DMS53 treated with DMSO at 0.1 percent for 48 hours (cell line): ENCODE measurements at regions not wholly inside any gene's neighbourhood (a gene's known extent, or its start where the extent isn't known, plus 50 kb on each side); places are given as distances from the start of the nearest gene placed in this dataset.
A peak's percentile ranks its signal among the peaks of the same experiment; 100 is the strongest.
"Not testable (repeated sequence)": the region's sequence is repeated elsewhere in the genome, so short reads cannot be mapped to it uniquely, and the experiment has no call there.

ENCODE experiments used
- DNase-seq: peaks from one replicate; lab custom pipeline; 2025; ENCODE audit not compliant: unreplicated experiment; lab: John Stamatoyannopoulos, UW

GRCh38 chr20:11162026-11162775 is 488.4 kb upstream of the JAG1 start:
- DNase-seq = no peak

- DNase-seq = no peak
Observed at GRCh38 chr20:11165789-11166188, 492.0 kb upstream of the JAG1 start.

- no peak for DNase-seq
Observed at GRCh38 chr20:11166712-11167111, 492.9 kb upstream of the JAG1 start.

GRCh38 chr20:11168026-11168425 is 494.2 kb upstream of the JAG1 start:
- no peak for DNase-seq

- no peak for DNase-seq
Observed at GRCh38 chr20:11170025-11170424, 496.2 kb upstream of the JAG1 start.

- DNase-seq = no peak
Observed at GRCh38 chr20:11170565-11170964, 496.8 kb upstream of the JAG1 start.

GRCh38 chr20:11172881-11173280 is 499.1 kb upstream of the JAG1 start:
- DNase-seq = no peak

- no peak for DNase-seq
Observed at GRCh38 chr20:11173916-11174315, 500.1 kb upstream of the JAG1 start.

- no peak for DNase-seq
Observed at GRCh38 chr20:11174861-11175260, 501.1 kb upstream of the JAG1 start.

GRCh38 chr20:11176431-11176830 is 502.6 kb upstream of the JAG1 start:
- no peak for DNase-seq

- DNase-seq = peak; percentile 5
Observed at GRCh38 chr20:11178946-11179654, 505.3 kb upstream of the JAG1 start.

GRCh38 chr20:11180186-11180585 is 506.4 kb upstream of the JAG1 start:
- no peak for DNase-seq

GRCh38 chr20:11181129-11181528 is 507.3 kb upstream of the JAG1 start:
- not testable (repeated sequence) for DNase-seq

GRCh38 chr20:11181966-11182365 is 508.2 kb upstream of the JAG1 start:
- no peak for DNase-seq

- DNase-seq = no peak
Observed at GRCh38 chr20:11182720-11183119, 508.9 kb upstream of the JAG1 start.

- no peak for DNase-seq
Observed at GRCh38 chr20:11186301-11187008, 512.7 kb upstream of the JAG1 start.

GRCh38 chr20:11188843-11189603 is 515.2 kb upstream of the JAG1 start:
- DNase-seq = no peak

- no peak for DNase-seq
Observed at GRCh38 chr20:11190741-11191140, 516.9 kb upstream of the JAG1 start.

GRCh38 chr20:11192106-11192505 is 518.3 kb upstream of the JAG1 start:
- DNase-seq = no peak

GRCh38 chr20:11193241-11193640 is 519.4 kb upstream of the JAG1 start:
- DNase-seq = no peak

- no peak for DNase-seq
Observed at GRCh38 chr20:11195169-11195568, 521.4 kb upstream of the JAG1 start.
